B cell (primary cell): ENCODE measurements at regions not wholly inside any gene's neighbourhood (a gene's known extent, or its start where the extent isn't known, plus 50 kb on each side); places are given as distances from the start of the nearest gene placed in this dataset.

Experiments
- ATAC-seq: fragments of 200-7000 bp; cut with Tn5 transposase; one replicate; pipeline ENCODE4 v1.10.0; 2021; ENCODE audit warnings: low read depth, mild to moderate bottlenecking, moderate number of reproducible peaks, moderate library complexity
- CTCF ChIA-PET: fragments of 350-600 bp; sonication (Branson Sonifier 250); formaldehyde crosslinking; loops from one replicate; lab custom pipeline; 2021; ENCODE audit warnings: antibody characterized with exemption, inconsistent platforms; lab: Charles Lee
- POLR2A ChIA-PET: fragments of 350-600 bp; sonication (Branson Sonifier 250); formaldehyde crosslinking; loops from one replicate; lab custom pipeline; 2021; ENCODE audit warnings: antibody characterized with exemption; lab: Charles Lee
- DNase-seq: peaks from one replicate; pipeline ENCODE4 v3.0.0; 2013
- H2AFZ ChIP-seq: 2 replicates; pipeline ENCODE4 v1.6.1; 2012; ENCODE audit warnings: mild to moderate bottlenecking, low read depth, low read length; ENCODE audit not compliant: insufficient read depth, poor library complexity, severe bottlenecking
- H3K27ac ChIP-seq, 2 donors: 1 replicate in 1 of 2; 2 replicates in 1 of 2; pipeline ENCODE4 v1.5.1; 2012 to 2013; ENCODE audit warnings: low read length in 2 of 2, mild to moderate bottlenecking in 2 of 2, moderate library complexity in 1 of 2
- H3K27me3 ChIP-seq, 4 experiments: fragments of 200-600 bp in 1 of 4; sonication (generic) in 1 of 4; replicated peaks in 1 of 4; 1 replicate in 2 of 4; 2 replicates in 2 of 4; pipeline versions ENCODE4 v1.6.1 to v1.7.0; 2013 to 2016; ENCODE audit warnings: low read length in 3 of 4, mild to moderate bottlenecking in 2 of 4, mixed read lengths in 1 of 4, moderate library complexity in 1 of 4; ENCODE audit not compliant: insufficient read depth in 4 of 4, control insufficient read depth in 3 of 4; ENCODE audit errors: control extremely low read depth in 1 of 4
- H3K36me3 ChIP-seq, 2 experiments: replicated peaks in 1 of 2; 1 replicate in 1 of 2; 2 replicates in 1 of 2; pipeline versions ENCODE4 v1.6.1 to v1.7.1; 2013; ENCODE audit warnings: low read length in 1 of 2; ENCODE audit not compliant: insufficient read depth in 2 of 2, control insufficient read depth in 1 of 2; ENCODE audit errors: control extremely low read depth in 1 of 2, extremely low read depth in 1 of 2
- H3K4me1 ChIP-seq, 2 donors: fragments of 200-600 bp in 1 of 2; sonication (generic) in 1 of 2; 1 replicate in 1 of 2; 2 replicates in 1 of 2; pipeline versions ENCODE4 v1.5.1 to v1.6.1; 2013 to 2017; ENCODE audit warnings: low read length in 2 of 2; ENCODE audit not compliant: control insufficient read depth in 2 of 2, insufficient read depth in 2 of 2
- H3K4me2 ChIP-seq: replicated peaks from 2 replicates; pipeline ENCODE3; 2012; ENCODE audit warnings: mild to moderate bottlenecking, low read depth, low read length; ENCODE audit not compliant: poor library complexity, severe bottlenecking
- H3K4me3 ChIP-seq, 5 experiments: fragments of 200-600 bp in 1 of 5; sonication (generic) in 1 of 5; 1 replicate in 3 of 5; 2 replicates in 2 of 5; pipeline versions ENCODE4 v1.5.1 to v1.7.0; 2011 to 2016; ENCODE audit warnings: low read length in 4 of 5, mild to moderate bottlenecking in 4 of 5, low read depth in 2 of 5, control low read depth in 1 of 5, moderate library complexity in 1 of 5; ENCODE audit not compliant: insufficient read depth in 1 of 5; ENCODE audit errors: control extremely low read depth in 1 of 5, extremely low read depth in 1 of 5
- H3K79me2 ChIP-seq: fragments of 200-600 bp; sonication (generic); one replicate; pipeline ENCODE4 v1.6.0; 2016; ENCODE audit warnings: low read length; ENCODE audit not compliant: control insufficient read depth, insufficient read depth
- H3K9ac ChIP-seq: fragments of 200-600 bp; sonication (generic); 2 replicates; pipeline ENCODE4 v1.6.1; 2017; ENCODE audit warnings: mild to moderate bottlenecking, low read length, moderate library complexity
- H3K9me3 ChIP-seq, 3 donors: one replicate each; pipeline versions ENCODE4 v1.6.1 to v1.7.1; 2013; ENCODE audit warnings: low read length in 2 of 3; ENCODE audit not compliant: control insufficient read depth in 2 of 3, insufficient read depth in 1 of 3; ENCODE audit errors: control extremely low read depth in 1 of 3
- H4K20me1 ChIP-seq: 2 replicates; pipeline ENCODE4 v1.6.0; 2012; ENCODE audit warnings: mild to moderate bottlenecking, low read length; ENCODE audit not compliant: insufficient read depth, control insufficient read depth, poor library complexity, severe bottlenecking
- H3K27ac Mint-ChIP-seq: one replicate; pipeline ENCODE4 v1.8.0; 2021; ENCODE audit warnings: mixed read lengths
- H3K27me3 Mint-ChIP-seq: one replicate; pipeline ENCODE4 v1.8.0; 2021; ENCODE audit warnings: mixed read lengths
- H3K4me1 Mint-ChIP-seq: one replicate; pipeline ENCODE4 v1.8.0; 2021; ENCODE audit warnings: mixed read lengths
- H3K4me3 Mint-ChIP-seq: one replicate; pipeline ENCODE4 v1.8.0; 2021; ENCODE audit warnings: mixed read lengths
- H3K9me3 Mint-ChIP-seq: one replicate; pipeline ENCODE4 v1.8.0; 2022; ENCODE audit warnings: mixed read lengths; ENCODE audit not compliant: insufficient read depth
- CTCF ChIP-seq: fragments of 200-600 bp; IDR thresholded peaks from one replicate; pipeline ENCODE4 v1.8.0; 2022; ENCODE audit warnings: antibody characterized with exemption, mild to moderate bottlenecking
- EZH2 ChIP-seq: IDR thresholded peaks from 2 replicates; pipeline ENCODE4 v1.6.1; 2012; ENCODE audit warnings: borderline replicate concordance, low read depth, mild to moderate bottlenecking, moderate library complexity, low read length; ENCODE audit not compliant: insufficient read depth, poor library complexity, severe bottlenecking
- WGBS: methylation state at CpG from one replicate; pipeline ENCODE4 v1.1.5; 2013; ENCODE audit warnings: missing lambda C conversion rate; ENCODE audit not compliant: insufficient coverage; 5-methylcytosine and 5-hydroxymethylcytosine counted together
- intact Hi-C: fragments of 100-400 bp; cut with micrococcal nuclease; formaldehyde crosslinking; loops from one replicate; pipeline ENCODE4 v1.10.0; 2022

- no peak overlapping the region for H3K4me2 ChIP-seq
- TF ChIP-seq EZH2, result no peak
- no peak for TF ChIP-seq CTCF
- peaks cover 5% of the 10 kb centered on the region for H3K27me3 Mint-ChIP-seq
- POLR2A ChIA-PET, result no interaction called here
- no peaks in the 10 kb centered on the region for H3K79me2 ChIP-seq
- no peak overlapping the region for H2AFZ ChIP-seq
- H3K4me3 Mint-ChIP-seq, result no peak overlapping the region
- H3K27me3 ChIP-seq, result peaks cover 0 to 4% (median 0%) of the 10 kb centered on the region in 4 experiments
- no peaks in the 10 kb centered on the region for H4K20me1 ChIP-seq
- intact Hi-C loops, result no loop called here
- ATAC-seq, result no peak
- DNase-seq, result no peak
- no peak overlapping the region for H3K27ac ChIP-seq
- no peaks in the 10 kb centered on the region for H3K4me1 ChIP-seq
- no peaks in the 10 kb centered on the region for H3K36me3 ChIP-seq
- no peak overlapping the region for H3K27ac Mint-ChIP-seq
- H3K4me3 ChIP-seq, result no peak overlapping the region
- no peaks in the 10 kb centered on the region for H3K9me3 Mint-ChIP-seq
- CTCF ChIA-PET, result no interaction called here
- H3K9me3 ChIP-seq, result peaks cover 0 to 9% (median 0%) of the 10 kb centered on the region in 3 donors
- H3K9ac ChIP-seq, result no peak overlapping the region
- H3K4me1 Mint-ChIP-seq, result no peaks in the 10 kb centered on the region
- 57% methylated on average over 20 of the region's 22 CpGs for WGBS
Measured at GRCh38 chr2:239500574-239501550, 100.0 kb upstream of the HDAC4 start.
